OCI-LY7 (cell line): ENCODE measurements at regions not wholly inside any gene's neighbourhood (a gene's known extent, or its start where the extent isn't known, plus 50 kb on each side); places are given as distances from the start of the nearest gene placed in this dataset.

Source experiments
- BruUV-seq: library from RNA; stranded (reverse); fragments of 400-500 nt; replicated peaks from 2 replicates; lab custom pipeline; 2021; lab: Mats Ljungman, UMichigan
- CTCF ChIA-PET: fragments of 300-600 bp; sonication (Branson Sonifier 250); formaldehyde crosslinking; loops from one replicate; lab custom pipeline; 2022; ENCODE audit warnings: antibody characterized with exemption; ENCODE audit not compliant: unreplicated experiment; lab: Charles Lee
- POLR2A ChIA-PET: fragments of 300-600 bp; sonication (Branson Sonifier 250); formaldehyde crosslinking; loops from one replicate; lab custom pipeline; 2022; ENCODE audit warnings: antibody characterized with exemption; lab: Charles Lee
- DNase-seq: peaks from one replicate; pipeline ENCODE4 v3.0.0-alpha.2; 2015; ENCODE audit warnings: low spot score
- H2AFZ ChIP-seq: fragments of 200-600 bp; sonication (generic), shearing (Covaris generic); 2 replicates; pipeline ENCODE4 v1.6.1; 2014; ENCODE audit warnings: mild to moderate bottlenecking, antibody characterized with exemption, low read length, moderate library complexity
- H3K27ac ChIP-seq: fragments of 200-600 bp; sonication (generic); 2 replicates; pipeline ENCODE4 v1.5.1; 2014; ENCODE audit warnings: mixed run types, low read depth, mild to moderate bottlenecking, moderate library complexity, low read length, inconsistent platforms; ENCODE audit not compliant: poor library complexity, severe bottlenecking
- H3K36me3 ChIP-seq: fragments of 200-600 bp; sonication (generic); 2 replicates; pipeline ENCODE4 v1.6.1; 2014; ENCODE audit warnings: mild to moderate bottlenecking, antibody characterized with exemption, low read length, moderate library complexity, mixed read lengths; ENCODE audit not compliant: insufficient read depth
- H3K4me1 ChIP-seq: fragments of 200-600 bp; sonication (generic); 2 replicates; pipeline ENCODE4 v1.5.1; 2014; ENCODE audit warnings: mild to moderate bottlenecking, low read length; ENCODE audit not compliant: insufficient read depth, poor library complexity, severe bottlenecking
- H3K4me2 ChIP-seq: fragments of 200-600 bp; sonication (generic); 2 replicates; pipeline ENCODE4 v1.6.1; 2014; ENCODE audit warnings: mild to moderate bottlenecking, low read length
- H3K4me3 ChIP-seq: fragments of 200-600 bp; sonication (generic); 2 replicates; pipeline ENCODE4 v1.5.1; 2014; ENCODE audit warnings: mild to moderate bottlenecking, low read depth, low read length; ENCODE audit not compliant: poor library complexity, severe bottlenecking
- H3K79me2 ChIP-seq: fragments of 200-600 bp; sonication (generic); 2 replicates; pipeline ENCODE4 v1.6.1; 2016; ENCODE audit warnings: low read depth, mild to moderate bottlenecking, low read length, moderate library complexity, mixed read lengths; ENCODE audit not compliant: insufficient read depth
- H3K9me2 ChIP-seq: fragments of 200-600 bp; sonication (generic); 2 replicates; pipeline ENCODE4 v1.6.1; 2016; ENCODE audit warnings: mild to moderate bottlenecking, low read length, mixed read lengths; ENCODE audit not compliant: insufficient read depth
- H3K9me3 ChIP-seq: fragments of 200-600 bp; sonication (generic); 2 replicates; pipeline ENCODE4 v1.6.1; 2014; ENCODE audit warnings: mild to moderate bottlenecking, mixed run types, low read length, mixed read lengths
- H4K20me1 ChIP-seq: fragments of 200-600 bp; sonication (generic); 2 replicates; pipeline ENCODE4 v1.6.1; 2014; ENCODE audit warnings: mild to moderate bottlenecking, antibody characterized with exemption, low read length, moderate library complexity, mixed read lengths; ENCODE audit not compliant: insufficient read depth
- CTCF ChIP-seq: fragments of 200-600 bp; sonication (generic); conservative IDR thresholded peaks from 2 replicates; pipeline ENCODE4 v1.5.1; 2014; ENCODE audit warnings: mild to moderate bottlenecking, antibody characterized with exemption, low read length, moderate library complexity, mixed read lengths
- EZH2phosphoT487 ChIP-seq: fragments of 200-600 bp; sonication (generic); IDR thresholded peaks from 2 replicates; pipeline ENCODE4 v1.6.1; 2018; ENCODE audit warnings: low read depth, borderline replicate concordance, mild to moderate bottlenecking, mixed run types, antibody characterized with exemption, low read length, moderate library complexity, mixed read lengths
- intact Hi-C: fragments of 100-400 bp; cut with micrococcal nuclease; formaldehyde crosslinking; loops from one replicate; pipeline ENCODE4 v1.10.0; 2022; ENCODE audit not compliant: unreplicated experiment

- ChIA-PET POLR2A (interaction anchor here (0.9 kb wide), 1 partner anchor 40 kb away, joined by 3 read pairs; no protein-coding TSS in a partner anchor), CTCF (no interaction called here)
- Histone ChIP-seq H3K4me1 (no peaks in the 10 kb centered on the region), H3K79me2 (no peaks in the 10 kb centered on the region), H3K4me2 (no peak overlapping the region), H3K4me3 (no peak overlapping the region), H3K27ac (no peak overlapping the region), H4K20me1 (no peaks in the 10 kb centered on the region), H3K9me2 (no peaks in the 10 kb centered on the region), H3K9me3 (no peaks in the 10 kb centered on the region), H2AFZ (no peak overlapping the region), H3K36me3 (no peaks in the 10 kb centered on the region)
- no peak for TF ChIP-seq CTCF
- TF ChIP-seq EZH2phosphoT487 = no peak
- intact Hi-C loops = no loop called here
- no peak for DNase-seq
- BruUV-seq = no TSS peak
These were observed 499.0 kb downstream of the TXNL1 start for GRCh38 chr18:56139372-56139771.

- Histone ChIP-seq H3K4me2 (no peak overlapping the region), H4K20me1 (no peaks in the 10 kb centered on the region), H2AFZ (no peak overlapping the region), H3K9me3 (no peaks in the 10 kb centered on the region), H3K36me3 (no peaks in the 10 kb centered on the region), H3K9me2 (no peaks in the 10 kb centered on the region), H3K4me3 (no peak overlapping the region), H3K4me1 (no peaks in the 10 kb centered on the region), H3K79me2 (no peaks in the 10 kb centered on the region), H3K27ac (no peak overlapping the region)
- BruUV-seq = no TSS peak
- ChIA-PET CTCF (no interaction called here), POLR2A (no interaction called here)
- no peak for TF ChIP-seq EZH2phosphoT487
- TF ChIP-seq CTCF = no peak
- no peak for DNase-seq
- intact Hi-C loops = no loop called here
These were observed 502.3 kb downstream of the TXNL1 start for GRCh38 chr18:56136105-56136504.

GRCh38 chr18:56130481-56130880 lies 507.9 kb downstream of the TXNL1 start:
- Histone ChIP-seq H3K4me2 (no peak overlapping the region), H3K27ac (no peak overlapping the region), H3K9me2 (no peaks in the 10 kb centered on the region), H4K20me1 (no peaks in the 10 kb centered on the region), H2AFZ (no peak overlapping the region), H3K4me3 (no peak overlapping the region), H3K9me3 (no peaks in the 10 kb centered on the region), H3K79me2 (no peaks in the 10 kb centered on the region), H3K4me1 (no peaks in the 10 kb centered on the region), H3K36me3 (no peaks in the 10 kb centered on the region)
- ChIA-PET CTCF (no interaction called here), POLR2A (no interaction called here)
- intact Hi-C loops = no loop called here
- no TSS peak for BruUV-seq
- no peak for DNase-seq
- TF ChIP-seq EZH2phosphoT487 = no peak
- TF ChIP-seq CTCF = no peak
